B cell (primary cell): ENCODE measurements at regions not wholly inside any gene's neighbourhood (a gene's known extent, or its start where the extent isn't known, plus 50 kb on each side); places are given as distances from the start of the nearest gene placed in this dataset.

ENCODE experiments used
- ATAC-seq: fragments of 200-7000 bp; cut with Tn5 transposase; one replicate; pipeline ENCODE4 v1.10.0; 2021; ENCODE audit warnings: low read depth, mild to moderate bottlenecking, moderate number of reproducible peaks, moderate library complexity
- CTCF ChIA-PET: fragments of 350-600 bp; sonication (Branson Sonifier 250); formaldehyde crosslinking; loops from one replicate; lab custom pipeline; 2021; ENCODE audit warnings: antibody characterized with exemption, inconsistent platforms; lab: Charles Lee
- POLR2A ChIA-PET: fragments of 350-600 bp; sonication (Branson Sonifier 250); formaldehyde crosslinking; loops from one replicate; lab custom pipeline; 2021; ENCODE audit warnings: antibody characterized with exemption; lab: Charles Lee
- DNase-seq: peaks from one replicate; pipeline ENCODE4 v3.0.0; 2013
- H2AFZ ChIP-seq: 2 replicates; pipeline ENCODE4 v1.6.1; 2012; ENCODE audit warnings: mild to moderate bottlenecking, low read depth, low read length; ENCODE audit not compliant: insufficient read depth, poor library complexity, severe bottlenecking
- H3K27ac ChIP-seq, 2 donors: 1 replicate in 1 of 2; 2 replicates in 1 of 2; pipeline ENCODE4 v1.5.1; 2012 to 2013; ENCODE audit warnings: low read length in 2 of 2, mild to moderate bottlenecking in 2 of 2, moderate library complexity in 1 of 2
- H3K27me3 ChIP-seq, 4 experiments: fragments of 200-600 bp in 1 of 4; sonication (generic) in 1 of 4; replicated peaks in 1 of 4; 1 replicate in 2 of 4; 2 replicates in 2 of 4; pipeline versions ENCODE4 v1.6.1 to v1.7.0; 2013 to 2016; ENCODE audit warnings: low read length in 3 of 4, mild to moderate bottlenecking in 2 of 4, mixed read lengths in 1 of 4, moderate library complexity in 1 of 4; ENCODE audit not compliant: insufficient read depth in 4 of 4, control insufficient read depth in 3 of 4; ENCODE audit errors: control extremely low read depth in 1 of 4
- H3K36me3 ChIP-seq, 2 experiments: replicated peaks in 1 of 2; 1 replicate in 1 of 2; 2 replicates in 1 of 2; pipeline versions ENCODE4 v1.6.1 to v1.7.1; 2013; ENCODE audit warnings: low read length in 1 of 2; ENCODE audit not compliant: insufficient read depth in 2 of 2, control insufficient read depth in 1 of 2; ENCODE audit errors: control extremely low read depth in 1 of 2, extremely low read depth in 1 of 2
- H3K4me1 ChIP-seq, 2 donors: fragments of 200-600 bp in 1 of 2; sonication (generic) in 1 of 2; 1 replicate in 1 of 2; 2 replicates in 1 of 2; pipeline versions ENCODE4 v1.5.1 to v1.6.1; 2013 to 2017; ENCODE audit warnings: low read length in 2 of 2; ENCODE audit not compliant: control insufficient read depth in 2 of 2, insufficient read depth in 2 of 2
- H3K4me2 ChIP-seq: replicated peaks from 2 replicates; pipeline ENCODE3; 2012; ENCODE audit warnings: mild to moderate bottlenecking, low read depth, low read length; ENCODE audit not compliant: poor library complexity, severe bottlenecking
- H3K4me3 ChIP-seq, 5 experiments: fragments of 200-600 bp in 1 of 5; sonication (generic) in 1 of 5; 1 replicate in 3 of 5; 2 replicates in 2 of 5; pipeline versions ENCODE4 v1.5.1 to v1.7.0; 2011 to 2016; ENCODE audit warnings: low read length in 4 of 5, mild to moderate bottlenecking in 4 of 5, low read depth in 2 of 5, control low read depth in 1 of 5, moderate library complexity in 1 of 5; ENCODE audit not compliant: insufficient read depth in 1 of 5; ENCODE audit errors: control extremely low read depth in 1 of 5, extremely low read depth in 1 of 5
- H3K79me2 ChIP-seq: fragments of 200-600 bp; sonication (generic); one replicate; pipeline ENCODE4 v1.6.0; 2016; ENCODE audit warnings: low read length; ENCODE audit not compliant: control insufficient read depth, insufficient read depth
- H3K9ac ChIP-seq: fragments of 200-600 bp; sonication (generic); 2 replicates; pipeline ENCODE4 v1.6.1; 2017; ENCODE audit warnings: mild to moderate bottlenecking, low read length, moderate library complexity
- H3K9me3 ChIP-seq, 3 donors: one replicate each; pipeline versions ENCODE4 v1.6.1 to v1.7.1; 2013; ENCODE audit warnings: low read length in 2 of 3; ENCODE audit not compliant: control insufficient read depth in 2 of 3, insufficient read depth in 1 of 3; ENCODE audit errors: control extremely low read depth in 1 of 3
- H4K20me1 ChIP-seq: 2 replicates; pipeline ENCODE4 v1.6.0; 2012; ENCODE audit warnings: mild to moderate bottlenecking, low read length; ENCODE audit not compliant: insufficient read depth, control insufficient read depth, poor library complexity, severe bottlenecking
- H3K27ac Mint-ChIP-seq: one replicate; pipeline ENCODE4 v1.8.0; 2021; ENCODE audit warnings: mixed read lengths
- H3K27me3 Mint-ChIP-seq: one replicate; pipeline ENCODE4 v1.8.0; 2021; ENCODE audit warnings: mixed read lengths
- H3K4me1 Mint-ChIP-seq: one replicate; pipeline ENCODE4 v1.8.0; 2021; ENCODE audit warnings: mixed read lengths
- H3K4me3 Mint-ChIP-seq: one replicate; pipeline ENCODE4 v1.8.0; 2021; ENCODE audit warnings: mixed read lengths
- H3K9me3 Mint-ChIP-seq: one replicate; pipeline ENCODE4 v1.8.0; 2022; ENCODE audit warnings: mixed read lengths; ENCODE audit not compliant: insufficient read depth
- CTCF ChIP-seq: fragments of 200-600 bp; IDR thresholded peaks from one replicate; pipeline ENCODE4 v1.8.0; 2022; ENCODE audit warnings: antibody characterized with exemption, mild to moderate bottlenecking
- EZH2 ChIP-seq: IDR thresholded peaks from 2 replicates; pipeline ENCODE4 v1.6.1; 2012; ENCODE audit warnings: borderline replicate concordance, low read depth, mild to moderate bottlenecking, moderate library complexity, low read length; ENCODE audit not compliant: insufficient read depth, poor library complexity, severe bottlenecking
- WGBS: methylation state at CpG from one replicate; pipeline ENCODE4 v1.1.5; 2013; ENCODE audit warnings: missing lambda C conversion rate; ENCODE audit not compliant: insufficient coverage; 5-methylcytosine and 5-hydroxymethylcytosine counted together
- intact Hi-C: fragments of 100-400 bp; cut with micrococcal nuclease; formaldehyde crosslinking; loops from one replicate; pipeline ENCODE4 v1.10.0; 2022

DNA sequence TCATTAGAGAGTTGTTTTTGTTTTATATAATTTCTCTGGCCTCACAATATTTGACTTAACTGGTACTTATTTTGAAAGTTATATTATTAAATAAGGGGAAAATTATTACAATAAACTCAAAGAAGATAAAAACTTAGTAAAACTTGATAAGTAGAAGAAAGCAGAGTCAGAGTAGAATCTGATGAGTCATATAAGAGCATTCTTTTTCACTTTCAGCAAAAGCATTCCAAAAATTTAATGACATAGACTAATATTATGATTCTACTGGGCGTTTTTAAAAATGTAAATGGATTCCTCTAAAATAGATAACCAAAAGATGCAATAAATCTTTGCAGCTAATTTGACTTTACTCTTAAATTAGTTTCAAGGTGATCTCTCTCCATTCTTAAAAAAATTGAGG lies 366.3 kb upstream of the IMPG1 start:
- Histone ChIP-seq H3K4me3 (no peak overlapping the region), H3K4me1 (no peaks in the 10 kb centered on the region), H3K4me2 (no peak overlapping the region), H3K36me3 (no peaks in the 10 kb centered on the region), H3K79me2 (no peaks in the 10 kb centered on the region), H3K9me3 (peaks cover 0 to 2% (median 0%) of the 10 kb centered on the region in 3 donors), H3K27me3 (no peaks in the 10 kb centered on the region), H2AFZ (no peak overlapping the region), H3K27ac (no peak overlapping the region), H3K9ac (no peak overlapping the region), H4K20me1 (no peaks in the 10 kb centered on the region)
- DNase-seq (no peak), ATAC-seq (no peak)
- H3K4me3 Mint-ChIP-seq = no peak overlapping the region
- no peak for TF ChIP-seq CTCF
- TF ChIP-seq EZH2 = no peak
- no peaks in the 10 kb centered on the region for H3K27me3 Mint-ChIP-seq
- ChIA-PET CTCF (no interaction called here), POLR2A (no interaction called here)
- H3K4me1 Mint-ChIP-seq = no peaks in the 10 kb centered on the region
- no CpG with 5 or more reads among the region's 1 CpG for WGBS
- no peaks in the 10 kb centered on the region for H3K9me3 Mint-ChIP-seq
- H3K27ac Mint-ChIP-seq = no peak overlapping the region
- intact Hi-C loops = no loop called here

DNA sequence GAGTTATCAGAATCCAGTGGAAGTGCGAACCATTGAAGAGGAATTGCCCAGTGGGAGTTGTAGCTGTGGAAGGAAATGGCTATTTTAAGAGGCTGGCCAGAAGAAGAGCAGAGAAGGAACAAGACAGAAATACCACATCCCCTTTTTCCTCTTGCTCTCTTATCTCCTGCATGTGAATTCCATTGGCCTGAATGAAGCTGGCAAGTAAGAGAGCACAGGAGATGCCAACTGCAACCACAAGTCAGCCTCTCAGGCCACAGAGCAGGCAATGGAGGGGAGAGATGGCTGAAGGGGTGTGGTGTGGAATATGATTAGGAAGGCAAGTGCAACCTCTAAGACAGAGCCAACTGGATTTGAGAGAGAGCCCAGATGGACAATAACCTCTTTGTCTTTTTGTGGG lies 362.7 kb upstream of the IMPG1 start:
- POLR2A ChIA-PET = no interaction called here

More for the DNA sequence above, 362.7 kb upstream of the IMPG1 start:
- H2AFZ ChIP-seq = no peak overlapping the region
- H3K36me3 ChIP-seq = no peaks in the 10 kb centered on the region
- no peaks in the 10 kb centered on the region for H3K27me3 Mint-ChIP-seq
- ATAC-seq (no peak), DNase-seq (no peak)
- CTCF ChIA-PET = no interaction called here
- H3K9me3 Mint-ChIP-seq = no peaks in the 10 kb centered on the region
- H3K4me3 Mint-ChIP-seq = no peak overlapping the region
- no peak overlapping the region for H3K4me2 ChIP-seq
- H3K27me3 ChIP-seq = no peaks in the 10 kb centered on the region
- no peak overlapping the region for H3K4me3 ChIP-seq
- no peaks in the 10 kb centered on the region for H3K4me1 Mint-ChIP-seq
- no peak overlapping the region for H3K9ac ChIP-seq
- H3K27ac ChIP-seq = no peak overlapping the region
- intact Hi-C loops = no loop called here
- H3K4me1 ChIP-seq = no peaks in the 10 kb centered on the region
- H3K27ac Mint-ChIP-seq = no peak overlapping the region
- peaks cover 0 to 6% (median 0%) of the 10 kb centered on the region in 3 donors for H3K9me3 ChIP-seq
- H3K79me2 ChIP-seq = no peaks in the 10 kb centered on the region
- H4K20me1 ChIP-seq = no peaks in the 10 kb centered on the region
- no CpG with 5 or more reads among the region's 1 CpG for WGBS
- TF ChIP-seq CTCF (no peak), EZH2 (no peak)
